K562 (cell line): ENCODE measurements at regions not wholly inside any gene's neighbourhood (a gene's known extent, or its start where the extent isn't known, plus 50 kb on each side); places are given as distances from the start of the nearest gene placed in this dataset.

ENCODE experiments used
- CREBBP ChIP-seq: IDR thresholded peaks from one replicate; pipeline ENCODE4 v1.6.1; 2012; ENCODE audit warnings: low read depth, mild to moderate bottlenecking, control low read depth, inconsistent platforms, low read length
- ELF4 ChIP-seq: fragments of 450-650 bp; formaldehyde crosslinking; IDR thresholded peaks from 2 replicates; pipeline ENCODE4 v1.4.0; 2022; ENCODE audit warnings: missing genetic modification characterization
- PHB ChIP-seq: fragments of 250-450 bp; sonication (Bioruptor Pico); IDR thresholded peaks from 2 replicates; pipeline ENCODE4 v1.5.0; 2021
- STAG1 ChIP-seq: sonication (generic); formaldehyde crosslinking; IDR thresholded peaks from 2 replicates; pipeline ENCODE4 v1.5.0; 2020; ENCODE audit warnings: missing genetic modification reagents, borderline replicate concordance
- TF ChIP-seq, protein P1 (sequence below), 2 experiments: fragments of 450-650 bp; formaldehyde crosslinking in 1 of 2; IDR thresholded peaks; 2 replicates each; pipeline versions ENCODE4 v1.4.0 to v1.6.1; 2014 to 2020; ENCODE audit warnings: mild to moderate bottlenecking in 2 of 2, borderline replicate concordance in 1 of 2, low read depth in 1 of 2
- TF ChIP-seq, protein P2 (sequence below): fragments of 250-450 bp; sonication (Bioruptor Pico); IDR thresholded peaks from 2 replicates; pipeline ENCODE4 v1.9.0; 2021; ENCODE audit warnings: mild to moderate bottlenecking
- TF ChIP-seq, protein P3 (sequence below): fragments of 450-650 bp; IDR thresholded peaks from 2 replicates; pipeline ENCODE4 v1.6.1; 2016

DNA sequence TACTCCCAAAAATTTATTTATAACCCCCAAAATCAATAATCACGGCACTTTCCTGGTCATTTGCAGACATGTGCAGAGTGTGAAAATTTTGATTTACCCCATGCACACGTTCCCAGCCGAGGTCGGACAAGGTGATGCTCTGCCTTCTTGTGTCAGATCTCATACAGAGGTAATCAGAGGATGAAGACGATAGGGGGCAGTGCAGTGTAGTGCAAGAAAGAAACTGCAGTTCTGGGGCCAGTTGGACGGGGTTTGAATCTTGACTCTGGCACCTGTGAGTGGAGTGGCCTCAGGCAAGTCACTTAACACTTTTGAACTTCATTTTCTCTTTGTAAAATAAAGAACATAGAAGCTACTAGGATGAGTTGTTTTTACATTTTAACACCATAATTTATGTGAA lies 88.4 kb downstream of the FRMPD3 start (continued):
- TF ChIP-seq, protein P1, sequence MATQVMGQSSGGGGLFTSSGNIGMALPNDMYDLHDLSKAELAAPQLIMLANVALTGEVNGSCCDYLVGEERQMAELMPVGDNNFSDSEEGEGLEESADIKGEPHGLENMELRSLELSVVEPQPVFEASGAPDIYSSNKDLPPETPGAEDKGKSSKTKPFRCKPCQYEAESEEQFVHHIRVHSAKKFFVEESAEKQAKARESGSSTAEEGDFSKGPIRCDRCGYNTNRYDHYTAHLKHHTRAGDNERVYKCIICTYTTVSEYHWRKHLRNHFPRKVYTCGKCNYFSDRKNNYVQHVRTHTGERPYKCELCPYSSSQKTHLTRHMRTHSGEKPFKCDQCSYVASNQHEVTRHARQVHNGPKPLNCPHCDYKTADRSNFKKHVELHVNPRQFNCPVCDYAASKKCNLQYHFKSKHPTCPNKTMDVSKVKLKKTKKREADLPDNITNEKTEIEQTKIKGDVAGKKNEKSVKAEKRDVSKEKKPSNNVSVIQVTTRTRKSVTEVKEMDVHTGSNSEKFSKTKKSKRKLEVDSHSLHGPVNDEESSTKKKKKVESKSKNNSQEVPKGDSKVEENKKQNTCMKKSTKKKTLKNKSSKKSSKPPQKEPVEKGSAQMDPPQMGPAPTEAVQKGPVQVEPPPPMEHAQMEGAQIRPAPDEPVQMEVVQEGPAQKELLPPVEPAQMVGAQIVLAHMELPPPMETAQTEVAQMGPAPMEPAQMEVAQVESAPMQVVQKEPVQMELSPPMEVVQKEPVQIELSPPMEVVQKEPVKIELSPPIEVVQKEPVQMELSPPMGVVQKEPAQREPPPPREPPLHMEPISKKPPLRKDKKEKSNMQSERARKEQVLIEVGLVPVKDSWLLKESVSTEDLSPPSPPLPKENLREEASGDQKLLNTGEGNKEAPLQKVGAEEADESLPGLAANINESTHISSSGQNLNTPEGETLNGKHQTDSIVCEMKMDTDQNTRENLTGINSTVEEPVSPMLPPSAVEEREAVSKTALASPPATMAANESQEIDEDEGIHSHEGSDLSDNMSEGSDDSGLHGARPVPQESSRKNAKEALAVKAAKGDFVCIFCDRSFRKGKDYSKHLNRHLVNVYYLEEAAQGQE (IDR thresholded peaks at IDR 0.05; ENCODE audit: borderline replicate concordance), result peak; percentile 51; the same call in 1 of the 2 replicates
- TF ChIP-seq, protein P1 (CRISPR knock-in tag; IDR thresholded peaks at IDR 0.05; ENCODE audit: low read depth), result no peak
- TF ChIP-seq STAG1 (CRISPR knock-in tag) (peak; percentile 47; the same call in 1 of the 2 replicates), ELF4 (CRISPR knock-in tag) (no peak), CREBBP (no peak), PHB (CRISPR knock-in tag) (no peak)
- TF ChIP-seq, protein P2, sequence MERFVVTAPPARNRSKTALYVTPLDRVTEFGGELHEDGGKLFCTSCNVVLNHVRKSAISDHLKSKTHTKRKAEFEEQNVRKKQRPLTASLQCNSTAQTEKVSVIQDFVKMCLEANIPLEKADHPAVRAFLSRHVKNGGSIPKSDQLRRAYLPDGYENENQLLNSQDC (CRISPR knock-in tag), result no peak
- TF ChIP-seq, protein P3, sequence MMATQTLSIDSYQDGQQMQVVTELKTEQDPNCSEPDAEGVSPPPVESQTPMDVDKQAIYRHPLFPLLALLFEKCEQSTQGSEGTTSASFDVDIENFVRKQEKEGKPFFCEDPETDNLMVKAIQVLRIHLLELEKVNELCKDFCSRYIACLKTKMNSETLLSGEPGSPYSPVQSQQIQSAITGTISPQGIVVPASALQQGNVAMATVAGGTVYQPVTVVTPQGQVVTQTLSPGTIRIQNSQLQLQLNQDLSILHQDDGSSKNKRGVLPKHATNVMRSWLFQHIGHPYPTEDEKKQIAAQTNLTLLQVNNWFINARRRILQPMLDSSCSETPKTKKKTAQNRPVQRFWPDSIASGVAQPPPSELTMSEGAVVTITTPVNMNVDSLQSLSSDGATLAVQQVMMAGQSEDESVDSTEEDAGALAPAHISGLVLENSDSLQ, result no peak
